Gastroesophageal sphincter (tissue), 4 donors: ENCODE measurements at regions not wholly inside any gene's neighbourhood (a gene's known extent, or its start where the extent isn't known, plus 50 kb on each side); places are given as distances from the start of the nearest gene placed in this dataset.

Experiments
- ATAC-seq: fragments of 150-250 bp; one replicate; pipeline ENCODE4 v1.9.1; 2016; ENCODE audit warnings: mild to moderate bottlenecking, moderate library complexity
- H3K27ac ChIP-seq, 4 donors: fragments of 200-600 bp; sonication (generic) in 3 of 4; 1 replicate in 3 of 4; 2 replicates in 1 of 4; pipeline ENCODE4 v1.5.1; 2016 to 2019
- H3K27me3 ChIP-seq: fragments of 200-600 bp; sonication (generic); one replicate; pipeline ENCODE4 v1.5.1; 2019
- H3K36me3 ChIP-seq, 2 donors: fragments of 200-600 bp; sonication (generic); one replicate each; pipeline ENCODE4 v1.5.1; 2019; ENCODE audit warnings: control low read depth in 1 of 2
- H3K4me1 ChIP-seq, 3 donors: fragments of 200-600 bp; sonication (generic); 1 replicate in 2 of 3; 2 replicates in 1 of 3; pipeline ENCODE4 v1.5.1; 2016 to 2019; ENCODE audit warnings: control low read depth in 2 of 3
- H3K4me3 ChIP-seq, 2 donors: fragments of 200-600 bp; sonication (generic); one replicate each; pipeline ENCODE4 v1.5.1; 2019; ENCODE audit warnings: mild to moderate bottlenecking in 1 of 2, moderate library complexity in 1 of 2
- H3K9me3 ChIP-seq, 3 donors: fragments of 200-600 bp; sonication (generic); one replicate each; pipeline ENCODE4 v1.5.1; 2017 to 2019; ENCODE audit warnings: control low read depth in 2 of 3
- CTCF ChIP-seq, 4 experiments: fragments of 200-600 bp in 2 of 4; fragments of 450-650 bp in 2 of 4; sonication (generic) in 1 of 4; IDR thresholded peaks; one replicate each; pipeline ENCODE4 v1.5.1; 2017 to 2019; ENCODE audit warnings: antibody characterized with exemption in 4 of 4, mild to moderate bottlenecking in 2 of 4, moderate library complexity in 2 of 4
- EP300 ChIP-seq: sonication (generic); formaldehyde crosslinking; IDR thresholded peaks from one replicate; pipeline ENCODE4 v1.6.1; 2017; ENCODE audit warnings: antibody characterized with exemption, mild to moderate bottlenecking
- POLR2A ChIP-seq, 2 donors: fragments of 450-650 bp; IDR thresholded peaks; one replicate each; pipeline ENCODE4 v1.6.1; 2017; ENCODE audit warnings: antibody characterized with exemption in 2 of 2, mild to moderate bottlenecking in 2 of 2, moderate library complexity in 1 of 2
- POLR2AphosphoS5 ChIP-seq: sonication (generic); formaldehyde crosslinking; IDR thresholded peaks from one replicate; pipeline ENCODE4 v1.6.1; 2017; ENCODE audit warnings: antibody characterized with exemption
- WGBS, 2 donors: methylation state at CpG; one replicate each; pipeline ENCODE4 v1.1.5; 2018; ENCODE audit warnings: low coverage in 1 of 2; 5-methylcytosine and 5-hydroxymethylcytosine counted together

DNA sequence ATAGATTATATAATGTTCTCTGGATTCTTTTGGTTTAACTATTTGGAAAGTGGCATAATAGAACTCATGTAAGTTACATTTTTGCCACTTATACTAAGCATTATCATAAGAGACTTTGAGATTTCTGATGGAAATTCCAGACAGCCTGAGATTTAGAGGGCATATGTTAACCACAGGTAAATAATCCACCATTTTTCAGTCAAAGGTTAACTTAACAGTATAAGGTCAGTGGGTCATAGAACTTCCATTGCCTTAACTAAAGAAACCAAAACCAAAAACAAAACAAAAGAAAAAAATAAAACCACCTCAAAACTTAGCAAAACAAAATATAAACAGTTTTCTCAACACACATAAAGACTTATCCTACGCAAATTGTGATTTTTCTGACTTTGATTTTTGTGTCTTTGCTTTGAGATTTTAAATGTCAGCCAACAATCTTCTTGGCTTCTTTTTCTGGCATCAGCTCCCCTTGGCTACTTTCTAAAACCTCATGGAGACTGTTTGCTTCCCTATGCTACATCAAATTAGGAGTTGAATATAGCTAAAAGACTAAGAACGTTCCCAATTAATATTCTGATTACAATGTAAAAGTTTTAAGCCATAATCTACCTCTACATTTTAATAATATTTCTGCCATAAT, 430.1 kb upstream of the DAB2 start:
- 50 to 51% methylated on average over 2 of the region's 2 CpGs for WGBS, 2 donors
- H3K4me3 ChIP-seq = no peak overlapping the region

GRCh38 chr5:39850291-39850690, 425.5 kb upstream of the DAB2 start:
- Histone ChIP-seq H3K36me3 (no peaks in the 10 kb centered on the region), H3K4me3 (no peak overlapping the region), H3K4me1 (no peaks in the 10 kb centered on the region), H3K27ac (no peak overlapping the region), H3K27me3 (no peaks in the 10 kb centered on the region), H3K9me3 (no peaks in the 10 kb centered on the region)
- TF ChIP-seq POLR2A (IDR thresholded peaks at IDR 0.05) (no peak), CTCF (IDR thresholded peaks at IDR 0.05) (no peak), POLR2AphosphoS5 (no peak), EP300 (no peak)
- 71 to 87% methylated on average over 3 to 4 of the region's 4 CpGs for WGBS, 2 donors
- no peak for ATAC-seq

More for the DNA sequence above, 430.1 kb upstream of the DAB2 start:
- no peak overlapping the region for H3K27ac ChIP-seq
- TF ChIP-seq POLR2AphosphoS5 (no peak), CTCF (IDR thresholded peaks at IDR 0.05) (no peak), POLR2A (IDR thresholded peaks at IDR 0.05) (no peak), EP300 (no peak)
- no peaks in the 10 kb centered on the region for H3K9me3 ChIP-seq
- no peaks in the 10 kb centered on the region for H3K27me3 ChIP-seq
- H3K4me1 ChIP-seq = no peaks in the 10 kb centered on the region
- H3K36me3 ChIP-seq = no peaks in the 10 kb centered on the region
- ATAC-seq = no peak

DNA sequence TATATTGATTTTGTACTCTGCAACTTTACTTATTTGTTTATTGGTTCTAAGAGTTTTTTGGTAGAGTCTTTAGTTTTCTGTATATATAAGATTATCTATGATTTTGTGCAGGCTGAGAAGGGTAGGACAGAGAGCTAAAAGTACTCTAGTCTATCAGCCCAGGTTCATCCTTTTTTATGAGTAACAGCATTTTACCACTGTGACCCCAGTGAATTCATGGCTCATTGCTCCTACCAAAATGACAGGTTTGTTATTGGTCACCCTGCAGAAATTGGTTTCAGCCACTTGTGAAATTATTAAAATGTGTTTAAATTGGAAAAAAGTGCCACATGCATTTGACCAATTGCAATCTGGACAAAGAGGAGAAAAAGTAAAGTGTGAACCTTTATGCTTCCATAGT, 421.4 kb upstream of the DAB2 start:
- TF ChIP-seq EP300 (no peak), POLR2A (IDR thresholded peaks at IDR 0.05) (no peak), POLR2AphosphoS5 (no peak), CTCF (IDR thresholded peaks at IDR 0.05) (no peak)
- Histone ChIP-seq H3K4me3 (no peak overlapping the region), H3K27ac (no peak overlapping the region), H3K4me1 (peaks cover 0 to 8% (median 0%) of the 10 kb centered on the region in 3 donors), H3K9me3 (no peaks in the 10 kb centered on the region), H3K27me3 (no peaks in the 10 kb centered on the region), H3K36me3 (no peaks in the 10 kb centered on the region)
- no peak for ATAC-seq

GRCh38 chr5:39843767-39844166, 419.0 kb upstream of the DAB2 start:
- ATAC-seq = no peak
- WGBS, 2 donors = 88 to 90% methylated on average over 1 of the region's 1 CpG
- peaks cover 0 to 8% (median 0%) of the 10 kb centered on the region in 3 donors for H3K4me1 ChIP-seq
- no peaks in the 10 kb centered on the region for H3K27me3 ChIP-seq
- peaks cover 0 to 12% (median 0%) of the 10 kb centered on the region in 3 donors for H3K9me3 ChIP-seq
- H3K27ac ChIP-seq = no peak overlapping the region
- no peaks in the 10 kb centered on the region for H3K36me3 ChIP-seq
- no peak for TF ChIP-seq EP300
- TF ChIP-seq CTCF (IDR thresholded peaks at IDR 0.05) = no peak
- no peak for TF ChIP-seq POLR2A (IDR thresholded peaks at IDR 0.05)
- no peak for TF ChIP-seq POLR2AphosphoS5
- H3K4me3 ChIP-seq = no peak overlapping the region

DNA sequence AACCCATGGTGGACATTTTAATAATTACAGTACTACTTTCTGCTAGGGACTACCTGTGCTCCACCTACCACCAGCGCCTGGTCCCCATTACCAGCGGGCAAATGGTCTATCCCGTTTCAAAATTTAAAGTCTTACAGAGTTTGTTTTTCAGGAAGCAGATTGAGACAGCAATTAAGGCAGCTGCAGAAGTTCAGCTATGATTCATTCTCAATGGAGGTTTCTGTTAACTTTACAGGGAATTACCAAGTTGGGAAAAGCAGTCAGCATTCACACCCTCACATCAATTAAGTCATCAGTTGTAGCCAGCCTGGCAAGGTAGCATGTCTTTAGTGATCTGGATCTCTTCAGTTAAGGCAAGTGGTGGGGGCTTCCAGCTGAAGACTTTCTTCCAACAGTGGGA, 410.6 kb upstream of the DAB2 start:
- Histone ChIP-seq H3K27me3 (no peaks in the 10 kb centered on the region), H3K4me1 (no peaks in the 10 kb centered on the region), H3K4me3 (no peak overlapping the region), H3K36me3 (no peaks in the 10 kb centered on the region), H3K27ac (no peak overlapping the region), H3K9me3 (peaks cover 0 to 16% (median 0%) of the 10 kb centered on the region in 3 donors)
- 86 to 94% methylated on average over 2 to 3 of the region's 3 CpGs for WGBS, 2 donors
- TF ChIP-seq POLR2A (IDR thresholded peaks at IDR 0.05) = no peak
- TF ChIP-seq EP300 = no peak
- TF ChIP-seq POLR2AphosphoS5 = no peak
- TF ChIP-seq CTCF (IDR thresholded peaks at IDR 0.05) = no peak
- no peak for ATAC-seq
